ENCODE measurements at regions not wholly inside any gene's neighbourhood (a gene's known extent, or its start where the extent isn't known, plus 50 kb on each side); places are given as distances from the start of the nearest gene placed in this dataset.

DNA sequence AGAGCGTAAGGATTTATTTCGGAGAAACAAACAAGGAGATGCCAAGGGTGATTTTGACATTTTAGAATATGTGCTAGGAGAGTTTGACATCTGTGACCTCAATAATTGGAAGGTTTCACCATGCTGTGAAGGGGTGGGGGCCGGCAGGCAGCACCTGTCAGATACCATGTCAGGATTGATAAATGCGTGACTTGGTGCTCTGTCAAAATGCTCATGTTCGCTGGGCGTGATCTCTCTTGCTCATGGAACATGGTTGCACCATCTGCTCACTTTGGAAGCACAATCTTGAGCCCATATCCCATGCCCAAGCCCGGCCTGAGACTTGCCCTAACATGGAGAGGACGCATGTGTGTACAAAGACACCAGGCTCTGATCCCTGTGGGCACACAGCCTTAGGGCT is 347.6 kb downstream of the RNF144A start:
- TF ChIP-seq, protein P1, sequence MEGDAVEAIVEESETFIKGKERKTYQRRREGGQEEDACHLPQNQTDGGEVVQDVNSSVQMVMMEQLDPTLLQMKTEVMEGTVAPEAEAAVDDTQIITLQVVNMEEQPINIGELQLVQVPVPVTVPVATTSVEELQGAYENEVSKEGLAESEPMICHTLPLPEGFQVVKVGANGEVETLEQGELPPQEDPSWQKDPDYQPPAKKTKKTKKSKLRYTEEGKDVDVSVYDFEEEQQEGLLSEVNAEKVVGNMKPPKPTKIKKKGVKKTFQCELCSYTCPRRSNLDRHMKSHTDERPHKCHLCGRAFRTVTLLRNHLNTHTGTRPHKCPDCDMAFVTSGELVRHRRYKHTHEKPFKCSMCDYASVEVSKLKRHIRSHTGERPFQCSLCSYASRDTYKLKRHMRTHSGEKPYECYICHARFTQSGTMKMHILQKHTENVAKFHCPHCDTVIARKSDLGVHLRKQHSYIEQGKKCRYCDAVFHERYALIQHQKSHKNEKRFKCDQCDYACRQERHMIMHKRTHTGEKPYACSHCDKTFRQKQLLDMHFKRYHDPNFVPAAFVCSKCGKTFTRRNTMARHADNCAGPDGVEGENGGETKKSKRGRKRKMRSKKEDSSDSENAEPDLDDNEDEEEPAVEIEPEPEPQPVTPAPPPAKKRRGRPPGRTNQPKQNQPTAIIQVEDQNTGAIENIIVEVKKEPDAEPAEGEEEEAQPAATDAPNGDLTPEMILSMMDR (IDR thresholded peaks at IDR 0.05; ENCODE audit: low read depth, low read length, missing input control): no peak
- TF ChIP-seq SP1 (IDR thresholded peaks at IDR 0.05): no peak
